ENCODE measurements at regions not wholly inside any gene's neighbourhood (a gene's known extent, or its start where the extent isn't known, plus 50 kb on each side); places are given as distances from the start of the nearest gene placed in this dataset.

- DNase-seq: peak; percentile 83
Measured at GRCh38 chr21:38875694-38876492, 70.2 kb downstream of the ETS2 start.

Data from NCI-H510A treated with DMSO at 0.1 percent for 48 hours (cell line).